ENCODE measurements at regions not wholly inside any gene's neighbourhood (a gene's known extent, or its start where the extent isn't known, plus 50 kb on each side); places are given as distances from the start of the nearest gene placed in this dataset.

- Histone ChIP-seq H3K9ac (ENCODE audit: low read depth in 1 of 2, low read length in 2 of 2) (no peak overlapping the region), H3K4me1 (ENCODE audit: control insufficient read depth in 4 of 4, insufficient read depth in 4 of 4, low read length in 3 of 4) (no peaks in the 10 kb centered on the region), H3K4me3 (ENCODE audit: low read depth in 1 of 3, low read length in 3 of 3) (no peak overlapping the region), H3K36me3 (ENCODE audit: control insufficient read depth in 4 of 4, insufficient read depth in 3 of 4, low read depth in 1 of 4, low read length in 3 of 4) (no peaks in the 10 kb centered on the region), H3K9me3 (ENCODE audit: control insufficient read depth in 4 of 4, low read length in 3 of 4) (no peaks in the 10 kb centered on the region), H3K27ac (ENCODE audit: low read depth in 1 of 2, low read length in 2 of 2) (no peak overlapping the region), H3K27me3 (ENCODE audit: control insufficient read depth in 4 of 4, insufficient read depth in 4 of 4, low read length in 3 of 4) (no peaks in the 10 kb centered on the region)
- WGBS = 67% methylated on average over 4 of the region's 4 CpGs
- TF ChIP-seq JUND (IDR thresholded peaks at IDR 0.05) = no peak
- no peak for TF ChIP-seq YY1 (IDR thresholded peaks at IDR 0.05)
- no peak for TF ChIP-seq HNF4A (conservative IDR thresholded peaks at IDR 0.05)
- no peak for TF ChIP-seq CTCF (IDR thresholded peaks at IDR 0.05; ENCODE audit: low read depth, low read length, missing input control)
- TF ChIP-seq FOXA1 (IDR thresholded peaks at IDR 0.05) = no peak
- DNase-seq (ENCODE audit: low spot score) = no peak
These were observed 420.3 kb downstream of the FAT4 start for GRCh38 chr4:125735102-125735501.

GRCh38 chr4:125736057-125736456 lies 421.3 kb downstream of the FAT4 start:
- DNase-seq (ENCODE audit: low spot score) = no peak
- Histone ChIP-seq H3K27me3 (ENCODE audit: control insufficient read depth in 4 of 4, insufficient read depth in 4 of 4, low read length in 3 of 4) (no peaks in the 10 kb centered on the region), H3K27ac (ENCODE audit: low read depth in 1 of 2, low read length in 2 of 2) (no peak overlapping the region), H3K36me3 (ENCODE audit: control insufficient read depth in 4 of 4, insufficient read depth in 3 of 4, low read depth in 1 of 4, low read length in 3 of 4) (no peaks in the 10 kb centered on the region), H3K4me3 (ENCODE audit: low read depth in 1 of 3, low read length in 3 of 3) (no peak overlapping the region), H3K4me1 (ENCODE audit: control insufficient read depth in 4 of 4, insufficient read depth in 4 of 4, low read length in 3 of 4) (no peaks in the 10 kb centered on the region), H3K9ac (ENCODE audit: low read depth in 1 of 2, low read length in 2 of 2) (no peak overlapping the region), H3K9me3 (ENCODE audit: control insufficient read depth in 4 of 4, low read length in 3 of 4) (no peaks in the 10 kb centered on the region)
- TF ChIP-seq MAX (IDR thresholded peaks at IDR 0.05) (no peak), FOXA1 (IDR thresholded peaks at IDR 0.05) (no peak), NR2F2 (IDR thresholded peaks at IDR 0.05) (no peak), FOXA2 (IDR thresholded peaks at IDR 0.05) (no peak), HNF4A (conservative IDR thresholded peaks at IDR 0.05) (no peak), ATF3 (IDR thresholded peaks at IDR 0.05) (no peak), RAD21 (IDR thresholded peaks at IDR 0.05) (no peak), SP1 (IDR thresholded peaks at IDR 0.05) (no peak), YY1 (IDR thresholded peaks at IDR 0.05) (no peak), GABPA (IDR thresholded peaks at IDR 0.05 in 1 of 2, conservative IDR thresholded peaks at IDR 0.05 in 1 of 2) (no peak), CTCF (IDR thresholded peaks at IDR 0.05; ENCODE audit: low read depth, low read length, missing input control) (no peak), RXRA (IDR thresholded peaks at IDR 0.05) (no peak), TAF1 (conservative IDR thresholded peaks at IDR 0.05) (no peak), JUND (IDR thresholded peaks at IDR 0.05) (no peak), REST (IDR thresholded peaks at IDR 0.05) (no peak), HNF4G (IDR thresholded peaks at IDR 0.05) (no peak), ZBTB33 (IDR thresholded peaks at IDR 0.05) (no peak), EGR1 (IDR thresholded peaks at IDR 0.05; ENCODE audit: low read depth in 2 of 2) (no peak)
- WGBS = 91% methylated on average over 1 of the region's 1 CpG
